A549 (cell line): ENCODE measurements at regions not wholly inside any gene's neighbourhood (a gene's known extent, or its start where the extent isn't known, plus 50 kb on each side); places are given as distances from the start of the nearest gene placed in this dataset.

Experiments
- ATAC-seq, 2 experiments: fragments of 200-7000 bp in 1 of 2; fragments of >200 bp in 1 of 2; cut with Nextera tagmentation in 1 of 2; cut with Tn5 transposase in 1 of 2; 3 replicates each; pipeline versions ENCODE4 v1.8.0 to v1.9.1; 2018 to 2020; ENCODE audit warnings: mild to moderate bottlenecking in 1 of 2, moderate library complexity in 1 of 2
- CTCF ChIA-PET: fragments of 300-600 bp; sonication (Branson Sonifier 250); formaldehyde crosslinking; extraction: SDS; loops from one replicate; lab custom pipeline; 2021; ENCODE audit warnings: antibody characterized with exemption, inconsistent platforms; lab: Yijun Ruan, JAX
- POLR2A ChIA-PET: fragments of 350-600 bp; formaldehyde crosslinking; extraction: SDS; loops from one replicate; lab custom pipeline; 2021; ENCODE audit warnings: antibody characterized with exemption, inconsistent platforms; lab: Yijun Ruan, JAX
- DNase-seq, 2 experiments: peaks; one replicate each; pipeline versions ENCODE4 v3.0.0 to v3.0.0-alpha.2; 2011 to 2016; ENCODE audit warnings: low read depth in 1 of 2, low spot score in 1 of 2
- FAIRE-seq: peaks from 2 replicates; lab custom pipeline; 2011; peaks lifted over from hg19 to GRCh38; lab: Jason Lieb, UNC
- H3K27ac ChIP-seq, 2 experiments: fragments of >200 bp; sonication (Bioruptor Twin); formaldehyde crosslinking; 3 replicates each; pipeline ENCODE4 v1.5.1; 2016 to 2017
- H3K4me1 ChIP-seq: fragments of >200 bp; sonication (Bioruptor Twin); formaldehyde crosslinking; 3 replicates; pipeline ENCODE4 v1.6.1; 2016
- H3K4me2 ChIP-seq: fragments of >200 bp; sonication (Bioruptor Twin); formaldehyde crosslinking; 3 replicates; pipeline ENCODE4 v1.6.1; 2016
- H3K4me3 ChIP-seq: fragments of >200 bp; sonication (Bioruptor Twin); formaldehyde crosslinking; 3 replicates; pipeline ENCODE4 v1.5.1; 2016
- H3K9me3 ChIP-seq: fragments of >200 bp; sonication (Bioruptor Twin); formaldehyde crosslinking; 3 replicates; pipeline ENCODE4 v1.6.1; 2016
- CHD4 ChIP-seq: fragments of 200-600 bp; sonication (generic); IDR thresholded peaks from 2 replicates; pipeline ENCODE4 v1.6.1; 2016; ENCODE audit warnings: antibody characterized with exemption, mild to moderate bottlenecking, borderline replicate concordance
- ELK1 ChIP-seq: fragments of 150-350 bp; IDR thresholded peaks from 2 replicates; pipeline ENCODE4 v1.6.1; 2014; ENCODE audit warnings: low read depth, mild to moderate bottlenecking, low read length
- FOSL2 ChIP-seq, 2 experiments: fragments of 450-650 bp in 1 of 2; fragments of >200 bp in 1 of 2; sonication (Bioruptor Twin) in 1 of 2; formaldehyde crosslinking; IDR thresholded peaks; 2 replicates each; pipeline versions ENCODE4 v1.5.0 to v1.6.1; 2016 to 2020; ENCODE audit warnings: mild to moderate bottlenecking in 1 of 2, moderate library complexity in 1 of 2
- HOXA7 ChIP-seq: fragments of 250-450 bp; sonication (Bioruptor Pico); IDR thresholded peaks from 2 replicates; pipeline ENCODE4 v1.5.0; 2020; ENCODE audit warnings: mild to moderate bottlenecking, moderate library complexity
- HOXB13 ChIP-seq: fragments of 250-450 bp; sonication (Bioruptor Pico); IDR thresholded peaks from 2 replicates; pipeline ENCODE4 v1.5.0; 2020; ENCODE audit warnings: low read depth, mild to moderate bottlenecking, moderate library complexity
- HOXB5 ChIP-seq: fragments of 250-450 bp; sonication (Bioruptor Pico); IDR thresholded peaks from 2 replicates; pipeline ENCODE4 v1.5.0; 2020; ENCODE audit warnings: mild to moderate bottlenecking, moderate library complexity
- JUN ChIP-seq, 2 experiments: fragments of >200 bp; sonication (Bioruptor Twin); formaldehyde crosslinking; IDR thresholded peaks; 2 replicates in 1 of 2; 3 replicates in 1 of 2; pipeline ENCODE4 v1.6.1; 2016 to 2017
- MAFK ChIP-seq: fragments of 450-650 bp; IDR thresholded peaks from 2 replicates; pipeline ENCODE4 v1.6.1; 2014; ENCODE audit not compliant: partially characterized antibody
- MAZ ChIP-seq: fragments of 150-350 bp; IDR thresholded peaks from 2 replicates; pipeline ENCODE4 v1.6.1; 2014; ENCODE audit warnings: antibody characterized with exemption, low read depth, low read length, borderline replicate concordance
- NFE2L2 ChIP-seq: fragments of 150-350 bp; conservative IDR thresholded peaks from 2 replicates; pipeline ENCODE4 v1.6.1; 2014; ENCODE audit warnings: low read length
- NR3C1 ChIP-seq: fragments of >200 bp; sonication (Bioruptor Twin); formaldehyde crosslinking; IDR thresholded peaks from 3 replicates; pipeline ENCODE4 v1.6.1; 2017
- PHF8 ChIP-seq: fragments of 200-600 bp; sonication (generic); IDR thresholded peaks from 2 replicates; pipeline ENCODE4 v1.6.1; 2016; ENCODE audit warnings: low read depth, mild to moderate bottlenecking, antibody characterized with exemption, moderate library complexity, borderline replicate concordance
- RAD21 ChIP-seq, 2 experiments: fragments of >200 bp in 1 of 2; sonication (Bioruptor Twin) in 1 of 2; formaldehyde crosslinking in 1 of 2; IDR thresholded peaks in 1 of 2; conservative IDR thresholded peaks in 1 of 2; 2 replicates in 1 of 2; 3 replicates in 1 of 2; pipeline ENCODE4 v1.6.1; 2012 to 2018; ENCODE audit warnings: inconsistent platforms in 1 of 2
- REST ChIP-seq: fragments of 200-600 bp; sonication (generic); IDR thresholded peaks from 2 replicates; pipeline ENCODE4 v1.6.1; 2016; ENCODE audit warnings: antibody characterized with exemption, mild to moderate bottlenecking, moderate library complexity
- RFX5 ChIP-seq: fragments of 450-650 bp; IDR thresholded peaks from 2 replicates; pipeline ENCODE4 v1.7.1; 2014; ENCODE audit warnings: antibody characterized with exemption, mild to moderate bottlenecking, moderate library complexity
- RNF2 ChIP-seq: fragments of 200-600 bp; sonication (generic); IDR thresholded peaks from 2 replicates; pipeline ENCODE4 v1.6.1; 2016; ENCODE audit warnings: low read depth, mild to moderate bottlenecking, antibody characterized with exemption, moderate library complexity, borderline replicate concordance
- ZNF302 ChIP-seq: fragments of 250-450 bp; sonication (Bioruptor Pico); IDR thresholded peaks from 2 replicates; pipeline ENCODE4 v1.9.0; 2021; ENCODE audit warnings: inconsistent platforms, mild to moderate bottlenecking, moderate library complexity
- WGBS: methylation state at CpG from one replicate; pipeline ENCODE4 v1.1.6; 2017; ENCODE audit errors: missing lambda C conversion rate; 5-methylcytosine and 5-hydroxymethylcytosine counted together
- TF ChIP-seq, protein P1 (sequence below): fragments of 250-450 bp; sonication (Bioruptor Pico); IDR thresholded peaks from 2 replicates; pipeline ENCODE4 v1.5.0; 2021; ENCODE audit warnings: mild to moderate bottlenecking, moderate library complexity, borderline replicate concordance
- TF ChIP-seq, protein P2 (sequence below): fragments of >200 bp; sonication (Bioruptor Twin); formaldehyde crosslinking; IDR thresholded peaks from 2 replicates; pipeline ENCODE4 v1.6.1; 2016

- ATAC-seq, result no peak
- no peak for FAIRE-seq
- DNase-seq, result no peak
These were observed 940.6 kb downstream of the TTLL7 start for GRCh38 chr1:83058327-83058726.

GRCh38 chr1:83055391-83056170 lies 943.4 kb downstream of the TTLL7 start:
- ATAC-seq, result no peak
- FAIRE-seq, result no peak
- CTCF ChIA-PET, result interaction anchor here (0.6 to 0.7 kb wide), 2 partner anchors 9 to 548 kb away, joined by 3 read pairs; no protein-coding TSS in a partner anchor

More at GRCh38 chr1:83058327-83058726, 940.6 kb downstream of the TTLL7 start:
- Histone ChIP-seq H3K9me3 (no peaks in the 10 kb centered on the region), H3K27ac (no peak overlapping the region), H3K4me1 (no peaks in the 10 kb centered on the region)
- no peak for TF ChIP-seq MAFK
- no peak for TF ChIP-seq RFX5
- TF ChIP-seq ZNF302 (CRISPR knock-in tag), result no peak
- TF ChIP-seq REST, result no peak
- TF ChIP-seq, protein P1, sequence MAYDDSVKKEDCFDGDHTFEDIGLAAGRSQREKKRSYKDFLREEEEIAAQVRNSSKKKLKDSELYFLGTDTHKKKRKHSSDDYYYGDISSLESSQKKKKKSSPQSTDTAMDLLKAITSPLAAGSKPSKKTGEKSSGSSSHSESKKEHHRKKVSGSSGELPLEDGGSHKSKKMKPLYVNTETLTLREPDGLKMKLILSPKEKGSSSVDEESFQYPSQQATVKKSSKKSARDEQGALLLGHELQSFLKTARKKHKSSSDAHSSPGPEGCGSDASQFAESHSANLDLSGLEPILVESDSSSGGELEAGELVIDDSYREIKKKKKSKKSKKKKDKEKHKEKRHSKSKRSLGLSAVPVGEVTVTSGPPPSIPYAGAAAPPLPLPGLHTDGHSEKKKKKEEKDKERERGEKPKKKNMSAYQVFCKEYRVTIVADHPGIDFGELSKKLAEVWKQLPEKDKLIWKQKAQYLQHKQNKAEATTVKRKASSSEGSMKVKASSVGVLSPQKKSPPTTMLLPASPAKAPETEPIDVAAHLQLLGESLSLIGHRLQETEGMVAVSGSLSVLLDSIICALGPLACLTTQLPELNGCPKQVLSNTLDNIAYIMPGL (CRISPR knock-in tag), result no peak
- TF ChIP-seq HOXB5 (CRISPR knock-in tag), result no peak
- no peak for TF ChIP-seq HOXA7 (CRISPR knock-in tag)
- TF ChIP-seq RNF2, result no peak
- TF ChIP-seq MAZ, result no peak
- no peak for TF ChIP-seq RAD21 (conservative IDR thresholded peaks at IDR 0.05 in 1 of 2, IDR thresholded peaks at IDR 0.05 in 1 of 2)
- no peak for TF ChIP-seq HOXB13 (CRISPR knock-in tag)
- no peak for TF ChIP-seq NFE2L2
- no peak for TF ChIP-seq FOSL2 (IDR thresholded peaks at IDR 0.05)
- no peak for TF ChIP-seq FOSL2 (CRISPR knock-in tag; IDR thresholded peaks at IDR 0.05)
- TF ChIP-seq ELK1, result no peak
- no peak for TF ChIP-seq CHD4
- TF ChIP-seq, protein P2, sequence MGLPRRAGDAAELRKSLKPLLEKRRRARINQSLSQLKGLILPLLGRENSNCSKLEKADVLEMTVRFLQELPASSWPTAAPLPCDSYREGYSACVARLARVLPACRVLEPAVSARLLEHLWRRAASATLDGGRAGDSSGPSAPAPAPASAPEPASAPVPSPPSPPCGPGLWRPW, result no peak
- TF ChIP-seq, all 56 proteins: peak for 0
- POLR2A ChIA-PET, result no interaction called here
- CTCF ChIA-PET, result no interaction called here
- Histone ChIP-seq H3K4me3 (no peak overlapping the region), H3K4me2 (no peak overlapping the region)

More at GRCh38 chr1:83055391-83056170, 943.4 kb downstream of the TTLL7 start:
- no peak overlapping the region for H3K4me3 ChIP-seq
- H3K4me2 ChIP-seq, result no peak overlapping the region
- DNase-seq, result no peak
- TF ChIP-seq PHF8, result no peak
- no peak for TF ChIP-seq REST
- TF ChIP-seq JUN (IDR thresholded peaks at IDR 0.05), result no peak
- TF ChIP-seq NR3C1, result no peak
- POLR2A ChIA-PET, result no interaction called here
- 0% methylated on average over 2 of the region's 2 CpGs for WGBS
- H3K9me3 ChIP-seq, result no peaks in the 10 kb centered on the region
- H3K4me1 ChIP-seq, result no peaks in the 10 kb centered on the region
- no peak overlapping the region for H3K27ac ChIP-seq
